ENCODE measurements at regions not wholly inside any gene's neighbourhood (a gene's known extent, or its start where the extent isn't known, plus 50 kb on each side); places are given as distances from the start of the nearest gene placed in this dataset.

- DNase-seq (ENCODE audit: low read depth), result no peak
Observed at GRCh38 chr2:47315475-47315874, 53.6 kb upstream of the EPCAM start.

GRCh38 chr2:47313728-47314127, 55.4 kb upstream of the EPCAM start:
- DNase-seq (ENCODE audit: low read depth), result no peak

GRCh38 chr2:47313141-47313691, 55.9 kb upstream of the EPCAM start:
- DNase-seq (ENCODE audit: low read depth), result no peak

GRCh38 chr2:47312491-47312850, 56.6 kb upstream of the EPCAM start:
- no peak for DNase-seq (ENCODE audit: low read depth)

- DNase-seq (ENCODE audit: low read depth), result no peak
Observed at GRCh38 chr2:47311764-47312490, 57.2 kb upstream of the EPCAM start.

- DNase-seq (ENCODE audit: low read depth), result no peak
Observed at GRCh38 chr2:47310801-47311560, 58.1 kb upstream of the EPCAM start.

GRCh38 chr2:47309952-47310800, 58.9 kb upstream of the EPCAM start:
- DNase-seq (ENCODE audit: low read depth), result no peak

GRCh38 chr2:47309472-47309951, 59.6 kb upstream of the EPCAM start:
- no peak for DNase-seq (ENCODE audit: low read depth)

- DNase-seq (ENCODE audit: low read depth), result no peak
Observed at GRCh38 chr2:47307066-47307465, 62.0 kb upstream of the EPCAM start.

- no peak for DNase-seq (ENCODE audit: low read depth)
Observed at GRCh38 chr2:47304654-47305053, 64.5 kb upstream of the EPCAM start.

GRCh38 chr2:47303341-47304148, 65.6 kb upstream of the EPCAM start:
- DNase-seq (ENCODE audit: low read depth), result no peak

GRCh38 chr2:47302308-47302707, 66.8 kb upstream of the EPCAM start:
- no peak for DNase-seq (ENCODE audit: low read depth)

- DNase-seq (ENCODE audit: low read depth), result no peak
Observed at GRCh38 chr2:47301731-47302130, 67.4 kb upstream of the EPCAM start.

- DNase-seq (ENCODE audit: low read depth), result no peak
Observed at GRCh38 chr2:47301277-47301618, 67.9 kb upstream of the EPCAM start.

GRCh38 chr2:47300609-47301276, 68.4 kb upstream of the EPCAM start:
- no peak for DNase-seq (ENCODE audit: low read depth)

- no peak for DNase-seq (ENCODE audit: low read depth)
Observed at GRCh38 chr2:47300081-47300480, 69.0 kb upstream of the EPCAM start.

GRCh38 chr2:47299555-47299954, 69.6 kb upstream of the EPCAM start:
- no peak for DNase-seq (ENCODE audit: low read depth)

- DNase-seq (ENCODE audit: low read depth), result no peak
Observed at GRCh38 chr2:47298771-47299170, 70.3 kb upstream of the EPCAM start.

- no peak for DNase-seq (ENCODE audit: low read depth)
Observed at GRCh38 chr2:47297767-47298425, 71.2 kb upstream of the EPCAM start.

- DNase-seq (ENCODE audit: low read depth), result no peak
Observed at GRCh38 chr2:47295981-47296635, 73.0 kb upstream of the EPCAM start.
